Stimulated activated CD4-positive, alpha-beta T cell treated with anti-CD3 and anti-CD28 coated beads, Interleukin-4, amount 100 ng/mL, for 4 hours (primary cell): ENCODE measurements at regions not wholly inside any gene's neighbourhood (a gene's known extent, or its start where the extent isn't known, plus 50 kb on each side); places are given as distances from the start of the nearest gene placed in this dataset.

Experiments
- DNase-seq, 2 experiments: peaks; one replicate each; pipeline ENCODE4 v3.0.0-alpha.2; 2020

GRCh38 chr22:49307481-49307830, 520.2 kb downstream of the BRD1 start:
- DNase-seq: no peak

- DNase-seq: no peak
Measured at GRCh38 chr22:49306632-49307480, 520.8 kb downstream of the BRD1 start.

GRCh38 chr22:49305966-49306631, 521.6 kb downstream of the BRD1 start:
- no peak for DNase-seq

GRCh38 chr22:49305214-49305965, 522.3 kb downstream of the BRD1 start:
- peak; percentile 18 to 65 for DNase-seq

- no peak for DNase-seq
Measured at GRCh38 chr22:49303781-49304461, 523.8 kb downstream of the BRD1 start.

- no peak for DNase-seq
Measured at GRCh38 chr22:49303061-49303735, 524.5 kb downstream of the BRD1 start.

GRCh38 chr22:49302530-49302929, 525.1 kb downstream of the BRD1 start:
- no peak for DNase-seq

- DNase-seq: no peak
Measured at GRCh38 chr22:49302150-49302460, 525.6 kb downstream of the BRD1 start.

GRCh38 chr22:49301398-49302149, 526.1 kb downstream of the BRD1 start:
- DNase-seq: no peak

GRCh38 chr22:49300951-49301397, 526.7 kb downstream of the BRD1 start:
- no peak for DNase-seq

- DNase-seq: no peak
Measured at GRCh38 chr22:49300241-49300640, 527.4 kb downstream of the BRD1 start.

GRCh38 chr22:49299821-49300231, 527.8 kb downstream of the BRD1 start:
- no peak for DNase-seq

GRCh38 chr22:49298834-49299750, 528.6 kb downstream of the BRD1 start:
- no peak for DNase-seq

- DNase-seq: no peak
Measured at GRCh38 chr22:49297871-49298721, 529.6 kb downstream of the BRD1 start.

GRCh38 chr22:49297286-49297870, 530.3 kb downstream of the BRD1 start:
- DNase-seq: no peak

GRCh38 chr22:49296561-49296960, 531.1 kb downstream of the BRD1 start:
- DNase-seq: no peak

GRCh38 chr22:49295851-49296560, 531.7 kb downstream of the BRD1 start:
- DNase-seq: no peak

- DNase-seq: no peak
Measured at GRCh38 chr22:49295465-49295743, 532.3 kb downstream of the BRD1 start.
